Left lobe of liver (tissue), 2 donors: ENCODE measurements at regions not wholly inside any gene's neighbourhood (a gene's known extent, or its start where the extent isn't known, plus 50 kb on each side); places are given as distances from the start of the nearest gene placed in this dataset.

ENCODE experiments used
- ATAC-seq: fragments of 200-7000 bp; cut with Tn5 transposase; one replicate; pipeline ENCODE4 v1.9.1; 2020; ENCODE audit warnings: mild to moderate bottlenecking, moderate library complexity
- DNase-seq: peaks from one replicate; pipeline ENCODE4 v3.0.0-alpha.2; 2020; ENCODE audit warnings: low spot score
- donor health status: DM: no; HTN: no; CAD: no; lungs with moderate emphysema.
- donor health status: DM: no; HTN: yes; CAD: no.

DNA sequence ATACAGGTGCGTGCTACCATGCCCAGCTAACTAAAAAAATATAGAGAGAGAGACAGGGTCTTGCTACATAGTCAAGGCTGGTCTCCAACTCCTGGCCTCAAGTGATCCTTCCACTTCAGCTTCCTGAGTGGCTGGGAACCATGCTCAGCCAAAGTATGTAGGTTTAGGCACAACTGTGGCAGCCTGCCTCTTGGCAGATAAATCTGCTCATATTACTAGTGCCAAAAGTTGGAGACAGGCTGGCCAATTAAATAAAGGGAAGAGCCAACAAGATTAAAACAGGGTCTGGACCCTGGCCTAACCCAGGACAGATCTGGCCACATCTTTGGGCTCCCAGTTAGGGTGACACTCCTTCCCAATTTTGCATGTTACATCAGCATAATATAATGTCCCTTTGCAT is 151.7 kb downstream of the CBLN1 start:
- ATAC-seq, result no peak

DNA sequence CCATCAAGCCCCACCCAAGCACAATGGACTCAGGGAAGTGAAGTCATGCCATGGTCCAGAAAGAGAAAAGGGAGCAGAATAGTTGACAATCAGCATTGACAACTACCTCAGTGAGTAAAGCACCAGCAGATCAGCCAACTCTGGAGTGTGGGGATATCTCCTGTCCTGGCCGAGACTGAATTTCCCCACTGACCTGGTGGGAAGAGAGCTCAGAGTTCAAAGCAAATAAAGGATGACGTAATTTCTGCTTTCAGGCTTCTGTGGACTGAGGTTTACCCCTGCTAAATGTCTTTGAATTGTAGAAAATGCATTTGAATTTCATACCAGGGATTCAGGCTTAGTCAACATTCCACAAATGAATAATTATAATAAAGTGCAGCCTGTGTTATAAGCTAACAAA is 152.9 kb downstream of the CBLN1 start:
- ATAC-seq, result no peak
- no peak for DNase-seq

More for the DNA sequence above, 151.7 kb downstream of the CBLN1 start:
- DNase-seq, result no peak

DNA sequence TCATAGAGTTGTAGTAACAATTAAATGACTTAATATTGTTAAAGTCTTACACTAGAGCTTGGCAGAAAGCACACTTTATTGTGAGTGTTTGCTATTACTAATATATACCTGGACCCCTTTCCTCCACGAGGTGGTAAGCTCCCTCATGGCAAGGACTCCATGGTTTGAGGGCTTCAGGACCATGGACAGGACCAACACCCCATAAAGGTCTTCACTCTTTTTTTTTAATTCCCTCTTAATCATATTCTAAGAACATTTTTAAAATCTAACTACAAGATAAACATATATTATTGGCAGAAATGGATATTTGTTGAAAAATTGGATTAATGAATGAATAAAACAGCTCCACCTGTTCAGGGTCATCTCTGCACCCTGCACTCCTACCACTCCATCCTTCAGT is 154.5 kb downstream of the CBLN1 start:
- DNase-seq, result no peak

DNA sequence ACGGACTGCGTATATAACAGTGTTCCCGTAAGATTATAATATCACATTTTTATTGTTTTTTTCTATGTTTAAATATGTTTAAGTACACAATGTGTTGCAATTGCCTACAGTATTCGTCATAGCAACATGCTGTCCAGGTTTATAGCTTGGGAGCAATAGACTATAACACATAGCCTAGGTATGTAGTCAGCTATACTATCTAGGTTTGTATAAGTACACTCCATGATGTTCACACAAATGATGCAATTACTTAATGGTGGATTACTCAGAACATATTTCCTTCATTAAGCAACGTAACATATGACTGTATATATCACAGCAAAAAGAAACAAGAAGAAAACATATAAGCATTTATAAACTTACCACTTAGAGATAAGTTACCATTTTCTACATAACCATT is 160.0 kb downstream of the CBLN1 start:
- no peak for DNase-seq

More for the DNA sequence above, 154.5 kb downstream of the CBLN1 start:
- no peak for ATAC-seq

DNA sequence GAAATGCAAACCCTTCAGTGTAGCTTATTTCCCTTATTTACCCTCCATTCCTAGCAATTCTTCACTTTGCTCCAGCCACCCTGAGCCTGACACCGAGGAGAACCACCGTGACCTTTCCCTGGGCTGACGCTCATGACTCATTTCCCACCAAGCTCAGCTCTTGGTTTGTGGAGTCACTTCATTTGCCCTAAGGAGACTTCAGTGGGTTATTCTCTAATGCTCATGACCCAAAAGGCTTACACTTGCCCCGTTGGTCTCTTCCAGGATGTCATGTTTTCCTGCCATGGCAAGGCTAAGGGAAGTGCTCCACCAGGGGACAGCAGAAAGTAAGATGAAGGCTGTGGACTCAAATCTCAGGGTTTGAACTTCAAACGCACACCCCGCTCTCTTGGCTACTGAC is 161.0 kb downstream of the CBLN1 start:
- no peak for DNase-seq
- ATAC-seq, result no peak

More for the DNA sequence above, 160.0 kb downstream of the CBLN1 start:
- no peak for ATAC-seq

DNA sequence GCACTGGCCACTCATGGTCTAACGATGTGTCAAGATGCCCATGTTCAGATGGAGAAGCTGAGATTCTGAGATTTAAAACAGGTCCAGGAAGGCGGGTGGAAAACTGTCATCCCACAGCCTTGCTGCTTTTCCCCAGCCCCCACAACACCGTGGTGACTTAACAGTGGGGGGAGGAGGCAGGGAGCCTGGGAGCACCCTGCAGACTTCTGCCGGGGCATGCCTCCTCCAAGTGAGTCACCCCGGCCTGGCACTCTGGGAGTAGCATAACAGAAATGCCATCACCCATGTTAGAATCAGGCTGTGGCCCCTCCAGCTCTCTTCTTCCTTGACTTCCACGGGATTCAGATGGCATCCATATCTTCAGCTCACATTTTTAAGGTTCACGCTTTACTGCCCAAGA is 164.8 kb downstream of the CBLN1 start:
- ATAC-seq (no peak), DNase-seq (no peak)

DNA sequence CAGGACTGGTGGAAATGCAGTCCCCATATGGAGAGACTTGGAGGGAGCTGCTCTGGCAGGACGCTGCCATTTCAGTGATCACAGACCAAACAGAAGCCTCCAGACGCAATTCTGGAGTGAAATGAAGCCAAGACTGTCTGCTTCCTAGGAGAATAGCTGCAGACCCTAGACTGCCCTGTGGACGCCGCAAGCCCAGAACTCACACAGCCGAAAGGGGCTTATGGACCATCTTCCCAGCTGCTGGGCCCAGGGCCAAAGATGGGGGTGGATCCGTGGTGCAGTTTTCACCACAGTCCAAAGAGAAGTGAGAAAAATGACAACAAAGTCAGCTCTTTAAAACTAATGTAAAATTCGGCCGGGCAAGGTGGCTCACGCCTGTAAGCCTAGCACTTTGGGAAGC is 165.7 kb downstream of the CBLN1 start:
- DNase-seq, result no peak

DNA sequence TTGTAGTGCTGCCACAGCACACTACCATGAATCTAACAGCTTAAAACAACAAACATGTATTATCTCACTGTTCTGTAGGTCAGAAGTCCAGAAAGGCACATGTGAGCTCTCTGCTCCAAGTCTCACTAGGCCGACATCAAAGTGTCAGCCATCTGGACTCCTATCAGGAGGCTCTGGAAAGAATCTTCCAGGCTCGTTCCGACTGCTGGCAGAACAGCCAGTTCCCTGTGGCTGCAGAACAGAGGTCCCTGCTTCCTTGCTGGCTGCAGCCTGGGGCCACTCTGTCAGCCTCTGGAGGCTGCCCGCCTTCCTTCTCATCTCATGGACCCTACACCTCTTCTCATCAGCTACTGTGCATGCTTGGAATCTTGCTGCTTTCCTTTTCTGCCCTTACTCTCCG is 168.9 kb downstream of the CBLN1 start:
- no peak for ATAC-seq
- no peak for DNase-seq

More for the DNA sequence above, 165.7 kb downstream of the CBLN1 start:
- ATAC-seq, result no peak

DNA sequence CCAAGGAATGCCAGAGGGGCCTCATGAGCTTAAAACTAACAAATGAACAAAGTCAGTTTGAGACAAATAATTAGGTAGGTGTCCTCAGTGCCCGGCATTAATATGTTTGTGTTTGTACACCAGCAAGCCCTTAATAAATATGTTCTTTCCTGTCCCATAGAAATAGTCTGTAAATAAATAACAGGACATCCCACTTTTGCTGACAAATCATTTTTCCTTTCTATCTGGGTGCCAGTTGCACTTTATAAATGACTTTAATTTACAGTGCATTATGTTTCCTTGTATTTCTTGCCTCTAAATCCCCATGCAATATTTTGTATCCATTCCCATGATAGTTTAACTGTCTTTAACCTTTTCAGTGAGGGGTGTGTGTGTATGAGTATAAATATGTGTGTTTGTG is 170.3 kb downstream of the CBLN1 start:
- DNase-seq, result no peak
- ATAC-seq, result no peak

DNA sequence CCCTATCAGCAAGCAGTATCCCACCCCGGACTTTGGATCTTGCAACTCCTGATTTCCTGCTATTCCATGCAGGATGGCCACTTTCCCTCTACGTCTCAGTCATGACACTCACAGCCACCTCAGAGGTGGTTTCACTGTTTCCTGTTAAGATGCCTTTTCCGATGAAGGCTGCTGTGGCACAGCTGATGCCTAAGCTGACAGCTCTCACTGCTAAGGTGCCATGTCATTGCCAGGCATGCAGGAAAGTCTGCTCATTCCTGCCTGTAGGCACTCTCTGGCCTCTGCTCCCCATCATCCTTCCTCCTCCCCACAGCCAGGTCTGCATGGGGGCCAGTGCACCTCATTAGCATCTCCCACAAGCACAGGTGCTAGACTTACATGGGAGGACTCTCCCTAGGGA is 173.0 kb downstream of the CBLN1 start:
- ATAC-seq (no peak), DNase-seq (no peak)

DNA sequence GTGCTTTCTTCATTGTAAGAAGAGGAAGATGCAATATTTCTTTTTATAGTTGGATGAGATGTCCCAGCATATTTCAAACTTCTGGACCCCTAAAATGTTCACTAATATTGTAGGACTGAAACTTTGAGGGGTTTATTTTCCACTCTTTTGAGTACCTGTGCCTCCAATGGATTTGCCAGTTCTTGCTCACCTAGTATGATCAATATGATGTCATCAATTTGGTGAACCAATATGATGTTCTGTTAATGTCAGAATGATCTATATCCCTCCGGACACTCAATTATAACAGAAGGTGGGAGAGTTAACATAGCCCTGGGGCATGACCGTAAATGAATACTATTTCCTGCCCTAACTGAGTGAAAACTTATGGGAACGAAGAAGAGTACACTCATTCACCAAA is 178.3 kb downstream of the CBLN1 start:
- ATAC-seq, result no peak
- no peak for DNase-seq

DNA sequence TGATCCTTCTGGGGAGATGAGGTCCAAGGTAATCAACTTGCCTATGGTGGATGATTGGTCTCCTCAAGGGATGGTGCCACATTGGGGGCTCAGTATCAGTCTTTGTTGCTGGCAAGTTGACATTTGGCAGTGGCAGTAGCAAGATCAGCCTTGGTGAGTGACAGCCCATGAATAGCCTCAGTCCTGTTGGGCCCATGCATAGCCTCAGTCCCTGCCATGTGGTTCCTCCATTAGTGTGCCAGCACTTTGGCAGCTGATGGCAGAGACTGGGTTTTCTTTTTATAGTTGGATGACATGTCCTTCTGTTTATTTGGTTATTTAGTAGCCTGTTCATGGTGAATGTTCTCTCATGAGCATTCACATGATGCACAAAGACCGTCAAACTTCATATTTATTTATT is 179.6 kb downstream of the CBLN1 start:
- no peak for DNase-seq
- no peak for ATAC-seq

DNA sequence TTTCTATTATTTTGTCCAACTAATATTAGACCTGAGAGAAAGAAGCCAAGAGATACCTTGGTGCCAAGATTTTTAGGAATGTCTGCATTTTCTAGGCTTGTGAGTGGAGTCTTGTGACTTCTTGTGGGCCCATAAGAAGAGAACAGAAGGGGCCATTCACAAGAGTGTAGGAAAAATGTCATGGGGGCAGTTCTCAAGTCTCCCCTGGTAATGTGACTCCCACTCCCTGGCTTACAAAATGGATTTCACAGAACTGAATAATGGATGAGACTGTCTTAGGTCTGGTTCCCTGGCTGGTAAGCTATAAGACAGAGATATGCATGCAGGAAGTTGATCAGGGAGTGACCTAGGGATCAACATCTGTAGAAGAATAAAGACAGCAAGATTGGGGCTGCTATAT is 181.3 kb downstream of the CBLN1 start:
- no peak for ATAC-seq
- DNase-seq, result no peak

DNA sequence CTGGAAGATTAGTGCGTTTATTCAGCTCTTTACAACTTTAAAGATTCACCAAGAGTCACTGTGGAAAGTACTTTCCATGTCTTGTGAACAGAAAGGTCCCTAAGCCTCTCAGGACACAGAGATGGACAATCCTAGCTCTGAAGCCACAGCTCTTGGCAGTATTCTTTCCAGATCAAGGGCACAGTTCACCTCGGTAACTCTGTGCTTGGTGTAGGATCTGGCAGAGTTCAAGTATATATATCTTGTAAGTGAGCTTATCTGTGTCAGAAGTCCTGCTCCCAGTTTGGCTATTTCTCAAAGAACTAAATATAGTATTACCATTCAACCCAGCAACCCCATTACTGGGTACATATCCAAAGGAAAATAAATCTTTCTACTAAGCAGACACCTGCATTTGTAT is 183.7 kb downstream of the CBLN1 start:
- DNase-seq, result no peak

DNA sequence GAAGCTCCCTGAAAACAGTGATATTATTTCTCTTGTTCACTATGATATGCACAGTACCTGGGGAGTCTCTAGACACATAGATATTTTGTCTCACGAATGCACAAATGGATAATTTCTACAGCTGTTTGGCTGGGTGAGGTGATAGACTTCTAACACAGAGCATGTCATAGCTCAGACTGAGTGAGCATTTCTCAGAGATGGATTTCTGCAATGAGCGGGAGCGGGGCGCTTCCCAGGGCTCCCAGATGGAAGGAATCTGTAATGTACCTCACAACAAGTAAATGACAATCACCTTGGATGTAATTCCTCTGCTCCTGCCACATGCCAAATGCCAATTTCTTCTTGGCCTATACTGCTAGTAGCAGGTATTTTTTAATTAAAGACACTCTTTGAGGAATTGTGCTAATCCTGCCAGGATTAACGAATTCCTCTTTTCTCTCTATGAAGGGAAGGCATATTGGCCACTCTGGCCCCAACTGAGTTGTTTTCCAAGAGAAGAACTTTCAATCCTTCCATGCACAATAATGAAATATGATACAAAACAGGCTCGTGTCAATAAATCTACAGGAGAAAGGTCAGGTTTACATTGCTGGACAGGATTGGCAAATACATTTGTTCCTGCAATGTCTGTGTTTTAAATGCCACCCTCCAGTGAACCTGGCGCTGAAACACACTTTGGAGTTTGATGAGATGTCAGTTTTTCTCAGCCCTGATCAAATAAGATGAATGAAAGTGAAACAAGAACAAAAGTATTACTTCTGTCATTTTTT is 185.3 kb downstream of the CBLN1 start:
- DNase-seq, result no peak
- ATAC-seq, result no peak

More for the DNA sequence above, 183.7 kb downstream of the CBLN1 start:
- ATAC-seq, result no peak

DNA sequence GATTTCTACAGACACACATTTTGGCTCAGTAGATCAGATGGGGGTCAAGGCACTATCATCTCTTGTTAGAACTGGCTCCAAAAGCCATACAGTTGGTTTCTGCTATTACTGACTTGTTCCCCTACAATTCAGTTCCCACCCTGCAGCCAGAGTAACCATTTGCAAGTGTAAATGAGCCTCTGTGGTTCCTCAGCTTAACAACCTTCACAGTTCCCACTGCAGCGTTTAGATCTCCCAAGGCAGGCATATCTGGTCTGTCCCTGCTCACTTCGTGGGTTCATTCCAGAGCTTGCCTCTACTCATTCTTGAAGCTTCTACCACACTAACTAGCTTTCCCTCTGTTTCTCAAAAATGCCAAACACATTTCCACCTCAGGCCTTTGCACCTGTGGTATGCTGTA is 186.1 kb downstream of the CBLN1 start:
- no peak for DNase-seq
- no peak for ATAC-seq

DNA sequence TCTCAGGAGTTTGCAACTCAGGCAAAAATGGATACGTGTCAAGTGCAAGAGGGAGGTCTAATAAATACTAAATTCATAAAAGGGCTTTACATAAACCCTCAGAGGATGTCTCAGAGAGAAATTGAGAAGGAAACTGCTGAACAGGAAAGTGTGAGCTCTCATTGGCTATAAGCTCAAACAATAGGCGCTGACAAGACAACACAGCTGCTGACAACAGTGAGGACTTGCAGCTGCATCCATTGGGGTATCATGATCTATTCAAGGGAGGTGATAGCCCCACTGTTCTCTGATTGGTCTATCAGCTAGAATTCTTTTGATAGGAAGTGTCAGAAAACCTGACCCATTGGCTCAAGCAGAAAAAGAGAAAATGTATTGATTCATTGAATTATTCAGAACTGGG is 187.2 kb downstream of the CBLN1 start:
- ATAC-seq, result no peak
- no peak for DNase-seq

DNA sequence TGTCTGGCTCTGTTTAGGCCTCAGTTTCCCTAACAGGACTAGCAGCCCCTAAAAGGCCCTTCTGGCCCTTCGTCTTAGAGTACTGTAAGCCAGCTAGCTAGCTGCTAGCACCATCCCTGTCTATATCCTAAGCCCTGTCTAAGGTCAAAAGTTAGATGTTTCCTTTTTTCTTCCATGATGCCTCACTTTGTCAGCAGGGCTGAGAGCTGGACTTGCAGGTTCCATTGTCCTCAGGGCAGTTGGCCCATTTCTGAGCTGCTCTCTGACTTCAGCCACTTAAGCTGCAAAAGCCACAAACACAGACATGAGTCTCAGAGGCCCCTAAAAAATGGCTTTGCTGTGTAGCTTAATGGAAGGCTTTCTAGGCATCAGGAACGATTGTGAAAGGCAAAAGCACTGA is 187.7 kb downstream of the CBLN1 start:
- ATAC-seq (no peak), DNase-seq (no peak)

DNA sequence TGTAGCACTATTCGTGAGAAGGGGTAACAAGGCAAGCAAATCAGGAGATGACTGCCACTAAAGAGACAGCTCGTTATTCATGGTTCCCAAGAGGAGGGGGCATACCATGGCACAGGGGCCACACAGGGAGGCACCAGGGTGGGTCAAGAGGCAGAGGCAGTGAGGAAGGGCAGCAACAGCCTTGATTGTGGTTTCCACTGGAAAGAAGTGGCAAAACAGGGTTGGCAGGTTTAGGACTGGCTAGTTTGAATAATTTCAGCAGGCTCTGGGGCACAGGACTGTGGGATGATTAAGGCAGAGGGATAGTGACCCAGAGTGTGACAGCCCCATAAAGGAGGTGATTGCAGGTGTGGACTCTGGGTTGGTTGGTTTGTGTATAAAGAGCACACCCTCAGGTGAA is 188.9 kb downstream of the CBLN1 start:
- no peak for ATAC-seq

DNA sequence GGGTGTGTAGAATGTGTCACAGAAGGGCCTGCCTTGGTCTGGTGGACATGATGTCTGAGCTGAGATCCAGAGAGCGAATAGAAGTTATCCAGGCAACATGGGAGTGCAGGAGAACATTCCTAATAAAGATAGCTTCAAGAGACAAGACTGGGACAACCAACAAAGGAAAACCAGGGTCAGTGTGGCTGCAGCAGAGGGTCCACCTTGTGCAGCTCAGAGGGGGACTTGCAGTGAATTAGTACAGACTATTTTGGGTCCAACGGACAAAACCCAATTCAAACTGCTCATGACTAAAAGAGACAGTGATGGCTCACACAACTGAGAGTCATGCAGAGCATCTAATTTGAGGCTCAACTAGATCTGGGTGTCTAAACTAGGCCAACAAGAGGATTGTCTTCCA is 192.1 kb downstream of the CBLN1 start:
- DNase-seq, result no peak
- ATAC-seq, result no peak

More for the DNA sequence above, 188.9 kb downstream of the CBLN1 start:
- DNase-seq, result no peak

DNA sequence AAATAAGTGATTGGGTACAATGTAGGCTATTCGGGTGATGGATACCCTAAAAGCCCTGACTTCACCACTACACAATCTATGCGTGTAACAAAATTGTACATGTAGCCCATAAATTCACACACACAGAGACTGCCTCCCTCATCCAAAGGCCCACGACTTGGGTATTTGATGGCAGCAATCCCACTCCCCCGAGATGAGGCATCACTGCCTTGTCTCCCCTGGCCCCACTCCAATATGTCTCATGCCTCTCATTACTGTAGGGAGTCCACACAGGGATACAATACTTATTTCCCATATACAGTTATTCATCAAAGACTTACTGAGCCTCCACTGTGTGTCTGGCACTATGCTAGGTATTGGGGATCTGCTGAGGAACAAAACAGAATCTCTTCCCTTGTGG is 192.6 kb downstream of the CBLN1 start:
- DNase-seq (no peak), ATAC-seq (no peak)

DNA sequence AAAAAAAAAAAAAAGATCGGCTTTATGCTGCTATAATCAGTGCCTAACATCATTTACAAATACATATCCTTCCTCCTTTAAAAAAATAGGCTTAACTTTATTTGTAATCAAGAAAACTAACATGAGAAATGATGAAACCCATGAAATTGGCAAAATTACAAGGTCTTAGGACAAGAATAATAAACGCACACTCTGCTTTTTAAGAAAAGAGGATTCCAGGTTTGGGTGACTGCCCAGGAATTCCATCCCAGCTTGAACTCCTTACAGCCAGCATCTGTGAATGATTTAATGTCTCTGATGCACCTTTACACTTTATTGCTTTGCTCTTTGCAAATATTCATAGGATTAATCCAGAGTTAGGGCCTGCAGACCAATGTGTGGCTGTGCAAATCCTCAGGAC is 196.0 kb downstream of the CBLN1 start:
- DNase-seq (no peak), ATAC-seq (no peak)
